GM19328 (cell line): ENCODE measurements at regions not wholly inside any gene's neighbourhood (a gene's known extent, or its start where the extent isn't known, plus 50 kb on each side); places are given as distances from the start of the nearest gene placed in this dataset.
"Not testable (repeated sequence)": the region's sequence is repeated elsewhere in the genome, so short reads cannot be mapped to it uniquely, and the experiment has no call there.

Experiments used
- ATAC-seq: cut with Tn5 transposase; IDR thresholded peaks from one replicate; pipeline ENCODE4 v1.9.1; 2021; ENCODE audit warnings: mild to moderate bottlenecking, moderate library complexity; ENCODE audit not compliant: unreplicated experiment

DNA sequence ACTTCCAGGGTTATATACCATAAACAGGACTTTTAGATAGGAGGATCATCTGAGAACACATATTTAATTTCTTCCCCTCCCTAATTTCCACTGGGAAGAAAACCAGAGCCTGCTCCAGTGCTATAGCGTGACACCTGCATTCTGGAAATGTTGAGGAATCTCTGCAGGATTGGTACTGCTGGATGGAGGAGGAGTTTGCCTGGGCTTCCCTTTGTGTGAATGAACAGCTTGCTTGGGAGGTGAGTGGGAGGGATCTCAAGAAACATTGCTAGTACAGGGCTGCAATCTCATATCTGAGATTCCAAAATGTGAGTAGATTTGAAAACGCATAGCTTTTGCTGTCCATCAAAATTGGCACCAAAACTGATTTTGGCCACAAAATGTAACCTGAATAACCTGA, 295.9 kb upstream of the RGMA start:
- no peak for ATAC-seq

- no peak for ATAC-seq
Observed at GRCh38 chr15:93382200-93382820, 293.3 kb upstream of the RGMA start.

- ATAC-seq, result no peak
Observed at GRCh38 chr15:93378558-93378957, 289.5 kb upstream of the RGMA start.

- ATAC-seq, result no peak
Observed at GRCh38 chr15:93372865-93373223, 283.8 kb upstream of the RGMA start.

GRCh38 chr15:93372208-93372864, 283.3 kb upstream of the RGMA start:
- no peak for ATAC-seq

GRCh38 chr15:93366387-93367100, 277.5 kb upstream of the RGMA start:
- ATAC-seq, result no peak

GRCh38 chr15:93362821-93363220, 273.8 kb upstream of the RGMA start:
- no peak for ATAC-seq

- no peak for ATAC-seq
Observed at GRCh38 chr15:93362203-93362602, 273.2 kb upstream of the RGMA start.

DNA sequence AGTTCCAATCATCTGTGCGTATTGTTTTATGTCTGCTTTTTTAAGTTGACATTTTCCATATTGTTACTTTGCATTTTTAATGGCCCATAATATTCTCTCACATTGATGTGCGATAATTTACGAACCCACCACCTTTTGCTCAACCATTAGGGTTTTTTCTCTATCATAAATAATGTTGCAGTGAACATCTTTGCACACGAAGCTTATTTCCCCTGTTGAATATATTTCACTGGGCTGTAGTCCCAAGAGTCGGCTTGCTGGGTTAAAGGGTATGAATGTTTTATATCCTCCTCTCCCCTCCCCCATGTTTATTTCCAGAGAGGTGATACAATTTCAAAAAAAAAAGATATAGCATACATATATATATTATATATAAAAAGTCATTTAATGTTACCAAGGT, 272.7 kb upstream of the RGMA start:
- ATAC-seq, result no peak

DNA sequence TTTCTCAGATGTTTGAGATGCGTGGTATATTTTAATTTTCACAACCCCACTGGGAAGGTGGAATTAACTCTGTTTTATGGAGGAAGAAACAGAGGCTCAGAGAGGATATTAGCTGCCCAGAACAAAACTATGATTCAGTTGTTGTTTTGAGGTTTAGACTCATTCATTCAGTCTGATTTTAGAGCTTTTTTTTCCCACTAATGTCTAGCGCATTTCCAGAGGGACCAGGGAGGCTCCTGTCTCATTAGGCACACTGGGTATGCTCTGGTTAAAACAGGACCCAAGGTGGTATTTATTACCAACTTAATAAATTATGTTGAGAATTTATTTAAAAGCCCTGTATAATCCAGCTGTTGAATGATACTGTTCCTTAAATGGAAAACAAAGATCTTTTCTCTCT, 272.0 kb upstream of the RGMA start:
- ATAC-seq, result no peak

GRCh38 chr15:93360318-93360717, 271.3 kb upstream of the RGMA start:
- ATAC-seq, result no peak

DNA sequence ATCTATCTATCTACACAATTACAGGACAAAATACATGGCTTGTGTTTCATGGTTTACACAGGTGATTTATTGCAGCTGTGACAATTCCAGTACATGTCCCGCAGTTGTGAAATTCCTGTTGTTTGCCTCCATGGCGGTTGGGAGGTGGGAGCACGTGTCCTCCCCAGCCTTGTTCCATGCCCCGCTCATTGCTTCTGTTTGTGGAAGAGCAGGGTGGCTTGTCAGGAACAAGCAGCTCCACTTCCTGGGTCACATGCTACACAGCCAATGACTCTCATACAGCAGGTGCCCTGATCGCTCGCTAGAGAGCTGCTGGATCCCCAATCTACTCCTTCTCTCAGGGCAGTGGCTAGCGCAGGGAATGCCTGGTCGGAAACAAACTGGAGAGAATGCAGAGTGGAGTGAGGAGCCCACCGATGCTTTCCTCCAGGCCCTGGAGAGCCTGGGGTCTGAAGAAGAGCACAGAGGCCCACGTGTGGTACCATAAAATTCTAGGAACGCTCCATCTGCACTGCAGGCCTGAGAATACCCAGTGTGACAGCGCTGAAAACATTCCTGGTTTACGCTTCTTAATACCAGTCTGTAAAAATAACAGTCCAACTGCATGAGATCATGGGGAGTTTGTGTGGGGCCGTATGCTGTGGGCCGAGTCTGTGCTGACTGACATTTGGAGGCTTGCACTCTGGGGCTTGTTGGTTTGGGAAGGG, 270.6 kb upstream of the RGMA start:
- ATAC-seq, result no peak

DNA sequence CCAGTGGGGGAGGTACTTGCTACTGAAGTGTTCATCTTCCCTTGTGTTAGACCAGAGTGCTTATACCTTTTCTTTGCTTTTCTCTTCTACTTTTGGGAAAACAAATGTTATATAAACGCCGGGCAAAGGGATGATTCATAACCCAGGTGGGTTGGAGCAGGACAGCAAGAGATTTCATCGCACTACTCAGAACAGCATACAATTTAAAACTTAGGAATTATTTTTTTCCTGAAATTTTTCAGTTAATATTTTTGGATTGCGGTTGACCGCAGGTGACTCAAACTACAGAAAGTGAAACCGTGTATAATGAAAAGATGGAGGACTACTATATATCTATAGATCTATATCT, 270.0 kb upstream of the RGMA start:
- no peak for ATAC-seq

DNA sequence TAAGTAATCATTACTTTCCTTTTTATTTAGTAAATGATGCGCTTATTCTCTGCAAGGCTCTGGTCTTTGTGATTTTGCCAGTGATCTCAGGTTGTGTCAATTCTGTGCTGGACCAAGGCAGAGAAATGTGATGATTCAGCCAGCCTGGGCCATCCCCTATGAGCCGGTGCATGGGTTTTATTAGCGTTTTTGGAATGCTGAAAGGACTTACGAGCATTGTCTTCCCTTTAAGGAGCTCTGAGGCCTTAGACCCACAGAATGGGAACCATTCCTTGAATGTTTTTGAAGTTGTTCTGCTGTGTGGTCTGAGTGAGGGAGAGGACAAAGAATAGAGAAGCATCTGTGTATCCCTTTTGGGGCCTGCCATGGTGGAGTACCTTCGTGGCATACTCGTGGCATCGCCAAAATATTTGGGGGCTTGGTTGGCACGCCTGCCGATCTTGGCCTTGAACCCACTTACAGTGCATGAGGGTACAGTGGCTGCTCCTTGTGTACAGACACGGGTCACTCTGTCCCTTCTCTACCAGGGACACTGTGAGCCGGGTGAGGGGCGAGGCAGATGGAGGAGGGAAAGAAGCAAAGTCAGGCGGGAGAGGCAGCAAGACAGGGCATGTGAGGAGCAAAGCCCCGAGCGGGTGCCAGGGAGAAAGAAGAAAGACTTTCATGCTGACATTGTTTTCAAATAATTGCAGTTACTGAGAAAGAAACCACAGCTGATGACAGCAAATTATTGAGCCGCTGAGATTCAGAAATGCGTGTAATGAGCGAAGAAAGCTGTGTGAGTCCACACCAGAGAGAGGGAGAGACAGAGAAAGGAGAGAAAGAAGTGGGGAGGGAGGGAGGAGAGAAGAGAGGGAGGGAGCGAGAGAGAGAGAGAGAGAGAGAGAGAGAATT, 269.4 kb upstream of the RGMA start:
- ATAC-seq, result no peak

GRCh38 chr15:93348711-93349545, 259.9 kb upstream of the RGMA start:
- no peak for ATAC-seq

GRCh38 chr15:93347986-93348385, 259.0 kb upstream of the RGMA start:
- ATAC-seq, result no peak

DNA sequence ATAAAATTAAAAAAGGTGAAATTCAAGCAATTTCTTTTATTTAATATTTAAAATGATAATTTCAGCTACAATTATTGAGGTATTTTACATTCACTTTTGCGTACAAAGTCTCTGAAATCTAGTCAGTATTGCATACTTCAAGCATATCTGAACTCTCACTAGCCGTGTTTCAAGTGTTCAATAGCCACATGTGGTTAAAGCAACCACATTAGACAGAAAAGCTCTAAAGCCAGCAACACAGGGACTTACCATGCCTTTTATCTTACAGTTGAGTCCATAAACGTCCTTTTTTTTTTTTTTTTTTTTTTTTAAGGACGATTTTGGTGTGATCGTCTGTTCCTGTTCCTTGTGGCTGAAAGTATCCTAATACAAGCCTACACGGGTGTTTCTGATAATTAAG, 257.0 kb upstream of the RGMA start:
- no peak for ATAC-seq

DNA sequence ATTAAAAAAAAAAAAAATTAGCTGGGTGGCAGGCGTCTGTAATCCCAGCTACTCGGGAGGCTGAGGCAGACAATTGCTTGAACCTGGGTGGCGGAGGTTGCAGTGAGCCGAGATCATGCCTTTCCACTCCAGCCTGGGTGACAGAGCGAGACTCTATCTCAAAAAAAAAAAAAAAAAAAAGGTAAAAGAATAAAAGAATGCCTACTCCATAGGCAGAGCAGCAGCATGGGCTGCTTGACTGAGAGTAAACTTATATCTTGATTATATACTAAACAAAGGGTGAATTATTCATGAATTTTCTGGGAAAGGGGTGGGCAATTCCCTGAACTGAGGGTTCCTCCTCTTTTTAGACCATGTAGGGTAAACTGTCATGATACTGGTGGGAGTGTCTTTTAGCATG, 254.4 kb upstream of the RGMA start:
- ATAC-seq, result not testable (repeated sequence)

- no peak for ATAC-seq
Observed at GRCh38 chr15:93341164-93341563, 252.2 kb upstream of the RGMA start.

DNA sequence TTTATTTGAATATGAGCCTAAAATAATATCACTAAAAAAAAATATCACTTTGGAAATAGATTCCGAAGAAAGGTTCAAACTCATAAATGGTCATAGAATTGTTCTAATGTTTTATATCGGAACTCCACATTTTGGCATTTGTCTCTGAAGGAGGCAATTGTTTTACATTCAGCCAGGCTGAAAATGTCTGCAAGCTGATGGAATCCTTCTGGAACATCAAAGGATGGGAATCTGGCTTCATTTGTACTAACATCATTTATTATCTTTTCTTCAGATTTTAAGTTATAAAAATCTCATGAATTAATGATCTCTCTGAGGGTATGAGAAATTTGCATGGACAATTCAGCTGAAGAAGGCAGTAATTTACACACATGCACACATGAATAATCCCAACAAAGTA, 251.4 kb upstream of the RGMA start:
- ATAC-seq, result no peak
